NOMO-1 (cell line): ENCODE measurements at regions not wholly inside any gene's neighbourhood (a gene's known extent, or its start where the extent isn't known, plus 50 kb on each side); places are given as distances from the start of the nearest gene placed in this dataset.

Experiments
- DNase-seq, 2 experiments: peaks; one replicate each; lab custom pipeline; 2025; ENCODE audit not compliant: unreplicated experiment in 2 of 2; lab: John Stamatoyannopoulos, UW

- DNase-seq, result no peak
Measured at GRCh38 chr10:2745666-2746065, 321.7 kb upstream of the PFKP start.

- DNase-seq, result no peak
Measured at GRCh38 chr10:2744547-2745200, 322.7 kb upstream of the PFKP start.

DNA sequence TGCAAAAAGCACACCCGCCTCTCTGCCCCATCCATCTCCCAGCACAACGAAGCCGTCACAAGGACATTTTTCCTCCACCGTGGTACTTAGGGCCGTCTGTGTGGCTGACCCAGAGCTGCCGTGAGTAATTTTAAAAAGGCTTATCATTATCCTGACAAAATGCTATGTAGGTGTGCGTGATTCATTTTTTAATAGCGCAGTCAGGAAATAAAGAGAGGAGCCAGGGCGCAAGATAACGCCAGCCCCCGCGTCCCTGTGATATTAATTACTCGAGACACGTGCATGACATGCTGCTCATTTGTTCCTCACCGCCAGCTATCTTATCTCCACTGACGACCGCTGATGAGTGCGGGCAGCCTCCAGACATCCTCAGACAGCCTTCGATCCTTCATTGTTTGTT is 332.7 kb upstream of the PFKP start:
- no peak for DNase-seq

DNA sequence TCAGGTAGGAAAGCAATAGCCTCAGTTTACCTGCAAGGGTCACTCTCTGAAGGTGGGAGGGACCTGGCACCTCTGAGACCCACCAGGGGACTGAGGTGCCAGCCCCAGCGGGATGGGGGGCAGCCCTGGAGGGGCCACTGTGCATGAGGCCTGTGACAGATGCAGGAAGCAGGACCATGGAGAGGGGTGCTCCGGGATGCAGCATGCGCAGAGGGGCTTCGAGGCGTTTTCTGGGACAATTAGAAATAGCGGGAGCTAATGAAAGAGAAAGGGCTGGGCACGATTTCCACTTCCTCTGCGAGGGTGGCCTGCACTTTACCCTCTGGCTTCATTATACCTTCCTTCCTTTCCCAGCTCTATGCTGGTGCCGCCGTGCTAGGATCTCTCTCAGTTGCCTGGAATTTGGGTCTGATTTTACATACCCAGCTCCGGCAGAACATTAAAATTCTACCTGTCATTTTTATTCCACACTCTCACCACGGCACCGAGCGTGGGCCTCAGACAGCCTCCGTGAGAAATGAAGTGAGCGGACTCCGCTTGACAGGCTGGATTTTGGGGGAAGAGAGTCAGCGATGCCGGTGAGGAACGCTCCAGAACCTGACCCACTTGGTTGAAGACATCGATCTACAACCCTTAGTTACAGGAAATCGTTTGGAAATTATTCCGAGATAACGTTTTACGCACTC is 333.9 kb upstream of the PFKP start:
- no peak for DNase-seq

DNA sequence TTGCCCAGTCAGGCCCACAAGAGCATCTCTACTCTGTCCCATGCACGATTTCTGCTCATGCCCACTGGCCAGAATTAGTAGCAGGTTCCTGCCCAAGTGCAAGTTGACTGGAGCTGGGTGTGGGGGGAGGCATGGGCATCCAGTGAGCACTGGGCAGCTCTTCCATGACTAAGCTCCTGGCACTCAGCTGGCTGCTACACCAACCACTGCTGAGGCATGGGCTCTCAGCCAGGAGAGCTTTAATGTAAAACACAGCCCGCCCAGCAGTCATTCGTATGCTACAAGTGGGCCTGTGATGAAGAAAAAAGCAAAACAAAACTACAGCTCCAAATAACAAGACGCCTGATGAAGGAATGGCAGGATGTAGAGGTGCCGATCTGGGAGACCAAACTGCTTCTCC is 335.4 kb upstream of the PFKP start:
- no peak for DNase-seq

GRCh38 chr10:2729197-2729596 is 338.2 kb upstream of the PFKP start:
- DNase-seq, result no peak

DNA sequence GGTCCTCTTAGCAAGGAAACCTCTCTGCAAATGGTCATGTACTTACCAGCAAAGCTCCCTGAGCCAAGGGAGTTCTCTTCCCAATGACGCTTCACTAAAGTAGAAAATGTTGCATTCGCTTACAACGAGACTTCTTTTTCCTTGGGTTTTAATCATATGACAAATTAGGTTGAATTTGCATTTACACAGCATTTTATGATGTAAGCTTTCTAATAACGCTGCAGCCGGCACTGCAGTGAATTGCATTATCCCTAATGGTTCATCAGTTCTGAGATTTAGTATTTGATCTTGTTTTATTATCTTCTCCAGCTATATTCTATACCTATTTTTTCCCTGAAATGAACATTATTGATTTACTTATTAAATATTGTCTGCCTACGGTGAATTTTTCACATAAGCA is 339.3 kb upstream of the PFKP start:
- DNase-seq, result no peak

DNA sequence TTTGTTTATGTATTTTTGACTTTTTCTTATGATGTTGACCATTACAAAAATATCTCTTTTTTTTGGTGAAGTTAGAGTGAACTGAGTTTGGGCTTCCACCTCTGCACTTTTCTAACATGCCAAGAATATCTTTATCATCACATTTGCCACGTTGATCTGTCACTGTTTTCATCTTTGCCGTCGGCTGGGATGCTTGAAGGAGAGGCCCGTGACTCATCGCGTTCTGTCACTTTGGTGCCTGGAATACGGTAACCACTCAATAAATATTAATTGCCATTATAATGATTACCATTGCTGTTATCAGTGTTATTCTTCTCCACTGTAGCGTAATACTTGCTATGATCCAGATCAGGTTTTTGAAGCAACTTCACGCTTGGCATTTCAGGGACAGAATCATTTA is 350.8 kb upstream of the PFKP start:
- no peak for DNase-seq

GRCh38 chr10:2714597-2714996 is 352.8 kb upstream of the PFKP start:
- no peak for DNase-seq

- no peak for DNase-seq
Measured at GRCh38 chr10:2703953-2704352, 363.4 kb upstream of the PFKP start.

DNA sequence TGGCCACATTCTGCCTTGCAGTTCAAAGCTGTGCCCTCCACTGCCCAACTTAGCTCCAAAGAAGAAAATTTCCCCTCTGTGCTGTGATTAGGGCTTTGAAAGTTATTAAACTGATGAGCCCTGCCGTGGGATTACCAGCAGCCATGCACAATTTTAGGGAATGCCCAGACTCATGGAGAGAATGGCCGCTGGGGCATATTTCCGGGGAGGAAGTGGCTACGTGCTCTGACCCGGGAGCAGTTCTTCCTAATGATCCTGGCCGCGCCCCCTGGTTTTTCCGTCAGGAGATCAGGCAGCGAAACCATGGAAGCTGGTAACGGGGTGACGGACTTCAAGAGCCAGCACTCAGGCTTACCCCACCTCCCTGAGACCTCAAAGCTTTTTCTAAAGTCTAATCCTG is 365.5 kb upstream of the PFKP start:
- no peak for DNase-seq

GRCh38 chr10:2700626-2701305 is 366.6 kb upstream of the PFKP start:
- peak; percentile 3 to 11 for DNase-seq

DNA sequence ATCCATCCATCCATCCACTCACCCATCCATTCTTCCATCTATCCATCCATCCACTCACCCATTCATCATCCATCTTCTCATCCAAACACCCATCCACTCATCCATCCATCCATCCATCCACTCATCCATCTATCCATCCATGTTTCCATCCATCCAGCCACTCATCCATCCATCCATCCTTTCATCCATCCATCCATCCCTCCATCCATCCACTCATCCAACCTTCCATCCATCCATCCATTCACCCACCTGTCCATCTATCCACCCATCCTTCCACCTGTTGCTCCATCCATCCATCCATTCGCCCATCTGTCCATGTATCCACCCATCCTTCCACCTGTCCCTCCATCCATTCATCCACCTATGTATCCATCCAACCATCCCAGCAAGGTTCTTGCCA is 378.4 kb upstream of the PFKP start:
- DNase-seq, result no peak

- no peak for DNase-seq
Measured at GRCh38 chr10:2686691-2687090, 380.7 kb upstream of the PFKP start.

- no peak for DNase-seq
Measured at GRCh38 chr10:2682491-2682890, 384.9 kb upstream of the PFKP start.

- DNase-seq, result no peak
Measured at GRCh38 chr10:2681891-2682290, 385.5 kb upstream of the PFKP start.

GRCh38 chr10:2680821-2681220 is 386.5 kb upstream of the PFKP start:
- no peak for DNase-seq

GRCh38 chr10:2679646-2680045 is 387.7 kb upstream of the PFKP start:
- no peak for DNase-seq

GRCh38 chr10:2676455-2676854 is 390.9 kb upstream of the PFKP start:
- DNase-seq, result no peak

GRCh38 chr10:2674451-2674850 is 392.9 kb upstream of the PFKP start:
- no peak for DNase-seq

DNA sequence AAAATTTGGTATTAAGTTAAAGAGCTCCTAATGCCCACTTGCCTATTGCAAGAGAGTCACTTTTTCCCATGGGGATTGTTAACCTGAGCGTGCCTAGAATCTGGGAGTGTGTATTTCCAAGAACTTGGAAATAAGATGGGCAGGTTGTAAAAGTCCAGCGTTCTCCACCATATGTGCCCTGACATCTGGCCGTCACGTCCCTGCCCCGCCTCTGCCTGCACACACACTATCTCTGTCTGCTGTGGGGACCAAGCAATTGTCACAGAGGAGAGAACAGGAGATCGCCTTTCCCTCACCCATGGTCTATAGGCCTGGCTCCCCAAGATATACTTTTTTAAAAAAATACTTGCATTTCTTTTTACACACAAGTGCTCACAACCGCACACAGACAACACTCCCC is 396.5 kb upstream of the PFKP start:
- DNase-seq, result no peak

DNA sequence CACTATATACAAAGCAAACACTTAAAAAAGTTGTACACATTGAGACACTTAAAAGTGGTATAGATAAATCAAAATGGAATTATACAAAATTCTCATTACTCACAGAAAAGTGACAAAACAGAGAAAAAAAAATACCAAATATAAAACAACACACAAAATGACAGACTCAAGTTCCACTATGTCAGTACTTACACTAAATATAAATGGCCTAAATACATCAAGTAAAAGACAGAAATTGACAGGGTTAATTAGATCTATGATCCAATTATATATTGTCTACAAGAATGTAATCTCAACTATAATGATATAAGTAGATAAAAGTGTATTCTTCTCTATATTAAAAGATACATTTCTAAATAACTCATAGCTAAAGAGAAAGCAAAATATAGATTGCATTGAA is 401.6 kb upstream of the PFKP start:
- DNase-seq, result no peak
